ENCODE measurements at regions not wholly inside any gene's neighbourhood (a gene's known extent, or its start where the extent isn't known, plus 50 kb on each side); places are given as distances from the start of the nearest gene placed in this dataset.

DNA sequence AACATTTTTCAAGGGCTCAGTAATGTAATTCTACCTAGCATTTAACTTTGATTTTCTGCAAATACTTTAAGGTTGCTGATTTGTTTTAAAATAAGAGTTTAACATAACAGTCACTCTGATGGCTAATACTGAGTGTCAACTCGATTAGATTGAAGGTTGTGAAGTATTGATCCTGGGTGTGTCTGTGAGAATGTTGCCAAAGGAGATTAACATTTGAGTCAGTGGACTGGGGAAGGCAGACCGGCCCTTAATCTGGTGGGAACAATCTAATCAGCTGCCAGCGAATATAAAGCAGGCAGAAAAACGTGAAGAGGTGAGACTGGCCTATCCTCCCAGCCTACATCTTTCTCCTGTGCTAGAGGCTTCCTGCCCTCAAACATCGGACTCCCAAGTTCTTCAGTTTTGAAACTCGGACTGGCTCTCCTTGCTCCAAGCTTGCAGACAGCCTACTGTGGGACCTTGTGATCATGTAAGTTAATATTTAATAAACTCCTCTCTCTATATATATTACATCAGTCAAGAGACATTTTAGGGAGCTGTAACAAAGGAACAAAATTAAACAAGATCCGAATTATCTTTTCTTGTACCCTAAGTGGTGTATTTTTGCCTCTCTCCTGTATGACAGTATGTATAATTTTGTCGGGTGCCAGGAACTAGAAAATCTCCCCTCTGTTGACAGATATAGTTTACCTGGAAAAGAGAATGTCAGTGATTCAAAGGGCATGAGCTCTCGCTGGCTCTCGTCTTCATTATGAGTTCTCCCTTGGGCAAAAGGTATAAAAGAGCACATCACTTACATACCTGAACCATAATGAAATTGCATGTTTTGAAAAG, 576.1 kb downstream of the LRRC70 start:
- TF ChIP-seq, protein P1, sequence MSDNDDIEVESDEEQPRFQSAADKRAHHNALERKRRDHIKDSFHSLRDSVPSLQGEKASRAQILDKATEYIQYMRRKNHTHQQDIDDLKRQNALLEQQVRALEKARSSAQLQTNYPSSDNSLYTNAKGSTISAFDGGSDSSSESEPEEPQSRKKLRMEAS (IDR thresholded peaks at IDR 0.05), result no peak
- no peak for TF ChIP-seq TEAD4 (IDR thresholded peaks at IDR 0.05)
- TF ChIP-seq, protein P2, sequence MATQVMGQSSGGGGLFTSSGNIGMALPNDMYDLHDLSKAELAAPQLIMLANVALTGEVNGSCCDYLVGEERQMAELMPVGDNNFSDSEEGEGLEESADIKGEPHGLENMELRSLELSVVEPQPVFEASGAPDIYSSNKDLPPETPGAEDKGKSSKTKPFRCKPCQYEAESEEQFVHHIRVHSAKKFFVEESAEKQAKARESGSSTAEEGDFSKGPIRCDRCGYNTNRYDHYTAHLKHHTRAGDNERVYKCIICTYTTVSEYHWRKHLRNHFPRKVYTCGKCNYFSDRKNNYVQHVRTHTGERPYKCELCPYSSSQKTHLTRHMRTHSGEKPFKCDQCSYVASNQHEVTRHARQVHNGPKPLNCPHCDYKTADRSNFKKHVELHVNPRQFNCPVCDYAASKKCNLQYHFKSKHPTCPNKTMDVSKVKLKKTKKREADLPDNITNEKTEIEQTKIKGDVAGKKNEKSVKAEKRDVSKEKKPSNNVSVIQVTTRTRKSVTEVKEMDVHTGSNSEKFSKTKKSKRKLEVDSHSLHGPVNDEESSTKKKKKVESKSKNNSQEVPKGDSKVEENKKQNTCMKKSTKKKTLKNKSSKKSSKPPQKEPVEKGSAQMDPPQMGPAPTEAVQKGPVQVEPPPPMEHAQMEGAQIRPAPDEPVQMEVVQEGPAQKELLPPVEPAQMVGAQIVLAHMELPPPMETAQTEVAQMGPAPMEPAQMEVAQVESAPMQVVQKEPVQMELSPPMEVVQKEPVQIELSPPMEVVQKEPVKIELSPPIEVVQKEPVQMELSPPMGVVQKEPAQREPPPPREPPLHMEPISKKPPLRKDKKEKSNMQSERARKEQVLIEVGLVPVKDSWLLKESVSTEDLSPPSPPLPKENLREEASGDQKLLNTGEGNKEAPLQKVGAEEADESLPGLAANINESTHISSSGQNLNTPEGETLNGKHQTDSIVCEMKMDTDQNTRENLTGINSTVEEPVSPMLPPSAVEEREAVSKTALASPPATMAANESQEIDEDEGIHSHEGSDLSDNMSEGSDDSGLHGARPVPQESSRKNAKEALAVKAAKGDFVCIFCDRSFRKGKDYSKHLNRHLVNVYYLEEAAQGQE (IDR thresholded peaks at IDR 0.05; ENCODE audit: low read depth), result no peak
- TF ChIP-seq CREB1 (IDR thresholded peaks at IDR 0.05; ENCODE audit: low read depth), result no peak
- no peak for TF ChIP-seq CEBPB (IDR thresholded peaks at IDR 0.05)
- TF ChIP-seq NFIC (IDR thresholded peaks at IDR 0.05), result no peak
- no peak for TF ChIP-seq RAD21 (IDR thresholded peaks at IDR 0.05; ENCODE audit: low read depth)
- TF ChIP-seq EP300 (IDR thresholded peaks at IDR 0.05; ENCODE audit: borderline replicate concordance), result no peak
- no peak for TF ChIP-seq YY1 (IDR thresholded peaks at IDR 0.05; ENCODE audit: low read depth)
- no peak for TF ChIP-seq FOXM1 (IDR thresholded peaks at IDR 0.05; ENCODE audit: borderline replicate concordance, low read depth)
- no peak for TF ChIP-seq EGR1 (IDR thresholded peaks at IDR 0.05)
- no peak for TF ChIP-seq TCF12 (IDR thresholded peaks at IDR 0.05; ENCODE audit: low read depth)
- TF ChIP-seq, protein P3, sequence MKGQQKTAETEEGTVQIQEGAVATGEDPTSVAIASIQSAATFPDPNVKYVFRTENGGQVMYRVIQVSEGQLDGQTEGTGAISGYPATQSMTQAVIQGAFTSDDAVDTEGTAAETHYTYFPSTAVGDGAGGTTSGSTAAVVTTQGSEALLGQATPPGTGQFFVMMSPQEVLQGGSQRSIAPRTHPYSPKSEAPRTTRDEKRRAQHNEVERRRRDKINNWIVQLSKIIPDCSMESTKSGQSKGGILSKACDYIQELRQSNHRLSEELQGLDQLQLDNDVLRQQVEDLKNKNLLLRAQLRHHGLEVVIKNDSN (IDR thresholded peaks at IDR 0.05), result no peak
- no peak for TF ChIP-seq TAF1 (IDR thresholded peaks at IDR 0.05; ENCODE audit: low read depth)
- no peak for TF ChIP-seq ZBTB7A (IDR thresholded peaks at IDR 0.05; ENCODE audit: low read depth)

DNA sequence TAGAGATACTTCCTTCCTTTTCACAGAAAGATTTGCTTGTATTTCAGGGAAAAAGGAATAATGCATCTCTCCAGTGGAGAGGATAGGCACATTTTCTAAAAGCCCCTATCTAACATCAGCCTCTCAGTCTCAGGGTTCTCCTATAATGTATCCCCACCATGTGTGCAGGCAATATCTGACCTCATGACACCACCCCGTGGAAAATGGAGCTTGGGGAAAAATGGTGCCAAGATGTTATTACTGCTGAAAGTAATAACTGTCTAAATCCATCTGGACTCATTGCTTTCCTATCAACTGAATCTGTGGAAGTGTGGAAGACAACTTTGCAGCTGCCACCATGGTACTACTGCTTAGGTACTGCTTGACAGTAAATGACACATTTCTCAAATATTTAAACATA, 574.3 kb downstream of the LRRC70 start:
- TF ChIP-seq YY1 (IDR thresholded peaks at IDR 0.05; ENCODE audit: low read depth) (no peak), EP300 (IDR thresholded peaks at IDR 0.05; ENCODE audit: borderline replicate concordance) (no peak), FOXM1 (IDR thresholded peaks at IDR 0.05; ENCODE audit: borderline replicate concordance, low read depth) (no peak), ZBTB7A (IDR thresholded peaks at IDR 0.05; ENCODE audit: low read depth) (no peak), NFIC (IDR thresholded peaks at IDR 0.05) (no peak), RAD21 (IDR thresholded peaks at IDR 0.05; ENCODE audit: low read depth) (no peak), CREB1 (IDR thresholded peaks at IDR 0.05; ENCODE audit: low read depth) (no peak), TEAD4 (IDR thresholded peaks at IDR 0.05) (no peak), CEBPB (IDR thresholded peaks at IDR 0.05) (no peak), TAF1 (IDR thresholded peaks at IDR 0.05; ENCODE audit: low read depth) (no peak), EGR1 (IDR thresholded peaks at IDR 0.05) (no peak), TCF12 (IDR thresholded peaks at IDR 0.05; ENCODE audit: low read depth) (no peak)
- TF ChIP-seq, protein P1 (IDR thresholded peaks at IDR 0.05), result no peak
- TF ChIP-seq, protein P2 (IDR thresholded peaks at IDR 0.05; ENCODE audit: low read depth), result no peak
- TF ChIP-seq, protein P3 (IDR thresholded peaks at IDR 0.05), result no peak

DNA sequence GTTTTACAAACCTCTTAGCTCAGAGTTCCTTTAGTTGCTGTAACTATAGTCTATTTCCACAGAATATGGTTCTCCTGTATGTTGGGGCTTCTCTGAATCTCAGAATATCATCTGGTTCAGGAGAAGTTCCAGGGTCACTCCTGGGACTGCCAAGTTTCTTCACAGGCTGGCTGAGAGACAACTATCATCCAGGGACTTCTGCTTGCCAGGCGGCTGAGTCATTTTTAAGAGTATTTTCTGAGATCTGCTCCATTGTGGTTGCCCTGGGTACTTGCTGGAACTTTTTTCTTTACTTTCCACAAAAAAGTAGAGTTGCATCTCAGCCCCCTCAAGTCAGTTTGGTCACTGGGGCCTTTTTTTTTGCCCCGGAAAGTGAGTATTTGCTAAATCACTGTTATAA, 566.5 kb downstream of the LRRC70 start:
- no peak for TF ChIP-seq TCF12 (IDR thresholded peaks at IDR 0.05; ENCODE audit: low read depth)
- no peak for TF ChIP-seq CREB1 (IDR thresholded peaks at IDR 0.05; ENCODE audit: low read depth)
- no peak for TF ChIP-seq NFIC (IDR thresholded peaks at IDR 0.05)
- no peak for TF ChIP-seq CEBPB (IDR thresholded peaks at IDR 0.05)
- TF ChIP-seq YY1 (IDR thresholded peaks at IDR 0.05; ENCODE audit: low read depth), result no peak
- no peak for TF ChIP-seq FOXM1 (IDR thresholded peaks at IDR 0.05; ENCODE audit: borderline replicate concordance, low read depth)
- TF ChIP-seq, protein P3 (IDR thresholded peaks at IDR 0.05), result no peak
- TF ChIP-seq TEAD4 (IDR thresholded peaks at IDR 0.05), result no peak
- TF ChIP-seq RAD21 (IDR thresholded peaks at IDR 0.05; ENCODE audit: low read depth), result no peak
- no peak for TF ChIP-seq EGR1 (IDR thresholded peaks at IDR 0.05)
- TF ChIP-seq TAF1 (IDR thresholded peaks at IDR 0.05; ENCODE audit: low read depth), result no peak
- TF ChIP-seq, protein P1 (IDR thresholded peaks at IDR 0.05), result no peak
- TF ChIP-seq, protein P2 (IDR thresholded peaks at IDR 0.05; ENCODE audit: low read depth), result no peak
- no peak for TF ChIP-seq ZBTB7A (IDR thresholded peaks at IDR 0.05; ENCODE audit: low read depth)
